ENCODE measurements at regions not wholly inside any gene's neighbourhood (a gene's known extent, or its start where the extent isn't known, plus 50 kb on each side); places are given as distances from the start of the nearest gene placed in this dataset.

DNA sequence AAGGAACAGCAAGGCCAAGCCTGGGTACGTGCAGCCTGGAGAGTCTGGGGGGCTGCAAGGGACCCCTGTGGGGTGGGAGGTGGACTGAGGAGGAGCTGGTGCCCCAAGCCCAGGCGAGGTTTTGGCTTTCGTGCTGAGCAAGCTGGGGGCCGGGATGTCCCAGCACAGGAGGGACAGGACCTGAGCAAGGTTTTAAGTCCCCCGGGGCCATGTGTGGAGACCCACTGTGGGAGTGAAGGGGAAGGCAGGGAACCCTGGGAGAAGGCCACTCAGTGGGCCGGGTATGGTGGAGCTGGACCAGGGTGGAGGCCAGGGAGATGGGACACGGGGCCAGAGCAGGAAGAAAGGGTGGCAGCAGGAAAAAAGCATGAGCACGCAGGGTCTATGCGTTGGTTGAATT is 419.2 kb upstream of the SULF2 start:
- no peak for DNase-seq (ENCODE audit: low read depth)

DNA sequence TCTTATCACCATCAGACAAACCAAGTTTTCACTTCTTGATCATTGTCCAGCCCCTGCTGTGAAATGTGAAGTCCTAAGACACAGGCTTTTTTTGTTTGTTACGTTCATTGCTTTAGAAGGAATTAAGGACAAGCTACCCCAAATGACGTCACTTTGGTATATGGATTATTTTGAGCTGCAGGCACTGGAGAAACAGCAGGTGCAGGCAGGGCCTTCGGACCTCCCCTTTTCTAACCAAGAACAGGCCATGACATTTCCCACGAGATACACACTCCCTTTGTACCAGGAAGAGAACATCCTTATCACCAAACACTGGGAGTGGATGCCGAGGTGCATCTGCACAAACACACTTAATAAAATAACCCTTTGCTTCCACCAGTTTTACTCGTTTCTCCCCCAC is 418.0 kb upstream of the SULF2 start:
- DNase-seq (ENCODE audit: low read depth), result no peak

DNA sequence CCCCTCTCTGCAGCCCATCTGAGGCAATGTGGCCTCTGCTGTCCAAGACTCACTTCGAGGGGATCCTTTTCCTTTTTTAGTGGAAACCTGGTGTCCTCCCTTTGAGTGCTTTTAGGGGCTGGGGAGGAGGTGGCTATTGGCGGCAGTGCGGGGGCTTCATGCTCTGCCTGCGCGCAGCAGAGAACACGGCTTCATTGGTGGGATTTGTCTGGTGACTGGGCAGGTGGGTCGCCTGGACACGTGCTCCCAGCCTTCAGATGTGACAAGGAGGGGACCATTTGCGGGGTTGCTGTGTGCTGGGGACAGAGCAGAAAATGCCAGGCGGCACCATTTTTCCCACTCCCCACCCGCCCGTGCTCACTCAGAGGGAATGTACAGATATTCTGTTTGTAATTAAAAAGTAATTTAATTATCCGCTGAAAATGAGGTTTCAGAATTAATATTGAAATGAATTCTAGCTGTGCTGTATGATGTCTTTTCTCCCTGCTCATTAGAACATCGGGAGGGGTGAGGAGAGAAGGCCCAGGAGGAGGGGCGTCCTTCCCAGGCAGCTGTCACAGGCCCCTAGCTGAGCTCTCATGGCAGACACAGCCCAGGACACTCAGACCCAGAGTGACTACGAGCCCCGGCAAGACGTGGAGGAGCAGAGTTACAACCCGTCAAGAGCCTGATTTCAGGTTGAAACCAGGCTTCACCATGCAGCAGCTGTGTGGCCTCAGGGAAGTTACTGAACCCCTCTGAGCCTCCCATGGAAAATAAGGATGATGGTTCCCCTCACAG is 417.2 kb upstream of the SULF2 start:
- no peak for DNase-seq (ENCODE audit: low read depth)

DNA sequence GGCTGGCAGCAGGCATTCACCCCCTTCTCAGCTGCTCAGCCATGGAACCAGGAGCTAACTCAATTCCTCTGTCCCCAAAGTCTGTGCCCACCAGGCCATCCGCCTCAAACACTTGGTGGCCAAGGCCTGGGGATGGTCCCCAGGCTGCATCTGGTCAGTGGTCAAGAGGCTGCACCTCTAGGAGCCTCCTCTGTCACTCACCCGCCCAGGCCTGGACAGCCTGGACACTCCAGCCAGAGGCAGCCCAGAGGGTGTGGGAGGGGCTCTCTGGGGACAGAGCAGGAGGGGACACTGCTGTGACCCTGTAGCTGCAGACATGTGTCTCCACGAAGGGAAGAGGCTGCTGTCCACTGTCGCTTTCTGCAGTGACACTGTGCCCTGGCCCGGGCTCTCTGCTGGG is 416.6 kb upstream of the SULF2 start:
- DNase-seq (ENCODE audit: low read depth), result no peak

DNA sequence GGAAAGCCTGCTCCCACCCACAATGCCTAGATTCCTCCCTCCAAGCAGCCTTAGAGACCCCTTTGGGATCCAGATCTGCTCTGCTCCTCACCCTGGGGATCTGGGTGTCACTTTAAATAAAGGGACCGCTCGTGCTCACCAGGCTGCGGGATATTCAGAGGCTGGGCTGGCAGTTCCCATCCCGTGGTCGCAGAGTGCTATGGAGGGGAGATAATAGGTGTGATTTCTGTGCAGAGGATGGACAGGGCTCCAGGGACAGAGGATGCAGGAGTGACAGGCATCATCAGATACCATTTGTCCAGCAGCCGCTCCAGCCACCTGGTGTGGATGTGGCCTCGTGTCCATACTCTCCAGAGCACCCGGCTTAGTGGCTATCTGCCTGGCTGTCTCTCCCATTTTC is 415.9 kb upstream of the SULF2 start:
- DNase-seq (ENCODE audit: low read depth), result no peak

DNA sequence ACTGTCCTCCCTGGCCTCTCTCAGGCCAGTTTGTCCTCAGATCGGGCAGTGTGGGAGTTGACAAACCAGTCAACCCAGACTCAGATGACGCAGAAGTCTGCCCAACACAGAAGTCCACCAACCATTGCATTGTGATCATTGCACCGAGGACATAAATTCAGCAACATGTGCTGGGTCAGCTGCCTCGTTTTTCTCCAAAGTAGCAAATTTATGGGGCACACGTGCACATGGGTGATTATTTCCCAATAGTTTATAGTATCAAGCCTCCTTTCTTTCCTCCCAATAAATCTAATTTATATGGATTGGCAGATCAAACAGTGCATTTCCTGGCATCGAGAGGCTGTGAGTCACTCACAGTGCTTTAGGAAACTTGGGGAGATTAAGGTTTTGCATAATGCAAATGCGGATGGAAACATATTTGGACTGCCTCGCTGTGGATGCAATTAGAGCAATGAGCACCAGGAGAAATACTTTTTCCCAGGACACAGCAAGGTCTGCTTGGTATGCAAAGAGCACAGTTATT is 413.7 kb upstream of the SULF2 start:
- DNase-seq (ENCODE audit: low read depth), result no peak

GRCh38 chr20:48197066-48197465 is 411.8 kb upstream of the SULF2 start:
- DNase-seq (ENCODE audit: low read depth), result no peak

DNA sequence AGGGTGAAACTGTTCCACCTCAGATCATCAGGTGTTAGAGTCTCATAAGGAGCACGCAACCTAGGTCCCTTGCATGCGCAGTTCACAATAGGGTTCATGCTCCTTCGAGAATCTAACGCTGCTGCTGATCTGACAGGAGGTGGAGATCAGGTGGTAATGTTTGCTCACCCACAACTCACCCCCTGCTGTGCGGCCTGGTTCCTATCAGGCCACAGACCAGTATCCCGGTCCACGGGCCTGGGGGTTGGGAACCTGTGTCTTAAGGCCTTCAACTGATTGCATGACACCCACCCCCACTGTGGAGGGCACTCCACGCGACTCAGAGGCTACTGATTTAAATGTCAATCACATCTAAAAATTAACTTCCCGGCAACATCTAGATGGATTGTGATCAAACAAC is 411.2 kb upstream of the SULF2 start:
- DNase-seq (ENCODE audit: low read depth), result no peak

DNA sequence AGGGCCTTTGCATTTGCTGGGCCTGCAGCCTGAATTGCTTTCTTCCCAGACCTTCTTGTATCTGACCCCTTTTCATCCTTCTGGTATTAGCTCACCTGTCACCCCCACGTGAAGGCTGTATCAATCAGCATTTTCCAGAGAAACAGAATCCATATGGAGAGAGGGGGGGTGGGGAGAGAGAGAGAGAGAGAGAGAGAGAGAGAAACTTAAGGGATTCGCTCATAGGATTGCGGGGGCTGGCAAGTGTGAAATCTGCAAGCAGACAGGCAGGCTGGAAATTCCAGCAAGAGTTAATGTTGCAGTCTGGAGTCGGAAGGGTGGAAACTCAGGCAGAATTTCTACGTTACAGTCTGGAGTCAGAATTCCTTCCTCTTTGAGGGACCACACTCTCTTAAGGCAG is 410.7 kb upstream of the SULF2 start:
- DNase-seq (ENCODE audit: low read depth), result no peak

GRCh38 chr20:48195121-48195870 is 410.0 kb upstream of the SULF2 start:
- DNase-seq (ENCODE audit: low read depth), result no peak

DNA sequence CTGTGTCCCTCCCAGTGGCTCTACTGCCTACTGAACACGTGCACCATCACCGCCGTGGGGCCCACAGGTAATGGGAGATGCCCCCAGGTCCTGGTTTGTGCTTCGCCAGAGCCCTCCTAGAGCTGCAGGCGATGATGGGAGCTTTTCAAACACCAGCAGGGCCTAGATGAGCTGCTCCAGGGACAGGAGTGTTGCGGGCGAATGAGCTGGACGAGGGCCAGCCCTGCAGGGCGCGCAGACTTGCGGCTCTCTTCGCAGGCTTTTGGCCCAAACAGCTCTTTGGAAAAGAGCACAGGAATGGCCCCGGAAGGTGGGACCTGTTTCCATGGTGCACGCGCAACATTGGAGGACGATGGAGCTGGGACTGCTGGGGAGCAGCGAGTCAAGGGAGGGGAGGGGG is 409.3 kb upstream of the SULF2 start:
- no peak for DNase-seq (ENCODE audit: low read depth)

- DNase-seq (ENCODE audit: low read depth), result no peak
Measured at GRCh38 chr20:48193627-48194425, 408.5 kb upstream of the SULF2 start.

DNA sequence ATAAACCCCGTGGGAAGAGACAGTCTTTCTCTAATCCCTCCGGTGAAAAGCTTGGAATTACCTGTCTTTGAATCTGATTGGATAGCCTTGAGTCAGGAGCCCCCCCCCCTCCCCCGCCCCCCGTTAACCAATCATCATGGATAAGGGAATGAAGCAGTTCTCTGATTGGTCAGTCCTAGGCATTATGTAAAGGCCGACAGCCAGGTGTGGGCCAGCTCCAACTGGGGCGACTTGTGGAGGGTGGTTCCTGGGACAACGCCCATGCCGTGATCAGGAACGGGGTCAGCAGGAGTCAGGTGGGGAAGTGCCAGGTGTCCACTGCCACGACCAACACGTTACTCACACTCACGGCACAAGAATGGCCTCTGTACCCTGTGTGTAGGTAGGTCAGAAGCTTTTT is 406.8 kb upstream of the SULF2 start:
- DNase-seq (ENCODE audit: low read depth), result no peak

GRCh38 chr20:48191200-48191599 is 405.9 kb upstream of the SULF2 start:
- no peak for DNase-seq (ENCODE audit: low read depth)

GRCh38 chr20:48190757-48191156 is 405.5 kb upstream of the SULF2 start:
- DNase-seq (ENCODE audit: low read depth), result no peak

DNA sequence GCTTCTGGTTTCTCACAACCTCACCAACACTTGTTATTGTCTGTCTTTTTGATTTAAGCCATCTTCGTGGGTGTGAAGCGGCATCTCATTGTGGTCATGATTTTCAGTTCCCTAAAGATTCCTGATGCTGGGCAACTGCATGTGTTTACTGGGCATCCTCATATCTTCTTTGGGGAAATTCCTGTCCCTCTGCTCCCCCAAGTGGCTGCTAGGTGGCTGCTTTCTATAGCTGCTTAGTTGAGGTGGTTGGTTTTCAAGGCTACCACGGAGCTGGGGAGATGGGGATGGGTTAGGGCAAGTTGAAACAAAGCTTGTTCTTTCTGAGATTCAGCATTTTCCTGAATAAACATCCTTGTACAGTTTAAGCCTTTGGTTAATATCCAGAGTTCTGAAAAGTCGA is 403.9 kb upstream of the SULF2 start:
- DNase-seq (ENCODE audit: low read depth), result no peak

DNA sequence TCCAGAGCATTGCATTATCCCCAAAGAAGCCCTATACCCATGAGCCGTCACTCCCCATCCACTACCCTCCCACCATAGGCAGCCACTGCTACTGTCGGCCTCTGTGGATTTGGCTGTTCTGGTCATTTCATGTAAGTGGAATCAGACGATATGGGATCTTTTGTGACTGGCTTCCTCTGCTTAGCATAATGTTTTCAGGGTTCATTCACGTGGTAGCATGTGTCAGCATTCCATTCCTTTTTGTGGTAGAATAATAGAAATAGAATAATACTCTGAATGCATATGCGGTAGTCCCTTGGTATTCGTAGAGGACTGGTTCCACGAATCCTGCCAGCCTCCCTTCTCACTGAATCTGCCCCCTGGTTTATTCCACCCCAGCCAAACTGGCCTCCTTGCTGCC is 402.6 kb upstream of the SULF2 start:
- DNase-seq (ENCODE audit: low read depth), result no peak

GRCh38 chr20:48186915-48187314 is 401.6 kb upstream of the SULF2 start:
- DNase-seq (ENCODE audit: low read depth), result no peak

- no peak for DNase-seq (ENCODE audit: low read depth)
Measured at GRCh38 chr20:48186447-48186846, 401.2 kb upstream of the SULF2 start.

DNA sequence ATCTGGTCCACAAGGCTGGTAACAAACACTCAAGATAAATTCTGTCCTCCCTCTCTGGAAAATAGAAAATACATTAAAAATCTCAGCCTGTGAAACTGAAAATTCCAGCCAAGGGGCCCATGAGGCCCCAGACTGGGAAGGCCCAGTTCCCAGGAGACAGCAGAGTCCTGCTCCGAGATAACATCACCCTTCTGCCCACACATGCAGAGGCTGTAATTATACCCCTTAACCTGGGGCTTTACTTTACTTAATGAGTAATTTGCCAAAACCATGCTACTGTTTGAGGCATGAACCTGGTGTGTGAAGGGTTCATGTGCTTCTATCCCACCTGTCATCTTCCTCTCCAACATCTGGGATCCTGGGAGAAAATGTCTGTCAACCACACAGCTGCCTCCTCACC is 398.9 kb upstream of the SULF2 start:
- no peak for DNase-seq (ENCODE audit: low read depth)

DNA sequence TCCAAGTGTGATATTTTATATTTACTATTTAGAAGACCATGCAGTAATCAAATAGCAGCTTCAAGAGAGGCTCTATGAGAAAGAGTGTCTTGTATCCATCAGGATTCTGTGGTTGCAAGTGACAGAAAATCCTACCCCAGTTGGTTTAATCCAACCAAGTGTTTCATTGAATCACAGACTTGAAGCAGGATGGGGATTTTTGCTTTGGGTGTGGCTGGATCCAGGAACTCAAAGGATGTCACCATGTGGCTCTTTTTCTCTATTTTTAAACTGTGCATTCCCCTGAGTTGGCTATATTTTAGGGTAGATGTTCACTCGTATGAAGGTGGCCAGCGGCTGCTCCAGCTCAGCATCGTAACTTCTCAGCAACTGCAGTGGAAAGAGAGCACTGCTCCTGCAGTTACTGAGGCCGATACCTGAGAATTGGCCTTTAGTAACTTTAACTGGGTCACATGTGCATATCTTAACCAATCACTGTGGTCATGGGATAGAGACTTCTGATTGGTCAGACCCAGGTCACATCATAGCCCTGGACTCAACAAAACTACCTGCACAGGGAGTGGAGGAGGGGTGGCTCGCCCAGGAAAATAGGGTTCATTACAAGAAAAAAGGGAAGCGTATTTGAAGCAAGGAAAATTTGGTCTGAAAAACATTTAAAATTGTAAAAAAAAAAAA is 396.1 kb upstream of the SULF2 start:
- DNase-seq (ENCODE audit: low read depth), result no peak

DNA sequence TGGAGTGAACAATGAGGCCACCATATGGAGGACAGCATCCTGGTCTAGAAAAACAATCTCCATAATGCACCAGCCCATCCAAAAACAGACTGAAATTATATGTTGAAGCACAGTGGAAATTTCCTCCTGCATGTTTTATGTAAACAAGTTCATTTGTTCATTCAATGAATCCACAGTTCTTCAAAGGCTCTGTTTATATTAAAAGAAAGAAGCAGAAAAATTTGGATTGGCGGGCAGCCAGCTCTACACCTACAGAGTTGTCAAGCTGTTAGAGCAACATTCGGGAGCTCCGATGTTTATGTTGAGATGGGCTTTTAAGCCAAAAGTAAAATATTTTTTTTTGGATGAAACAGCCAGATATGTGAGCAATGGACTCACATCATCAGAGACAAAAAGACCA is 395.3 kb upstream of the SULF2 start:
- no peak for DNase-seq (ENCODE audit: low read depth)
